ENCODE measurements at regions not wholly inside any gene's neighbourhood (a gene's known extent, or its start where the extent isn't known, plus 50 kb on each side); places are given as distances from the start of the nearest gene placed in this dataset.

DNA sequence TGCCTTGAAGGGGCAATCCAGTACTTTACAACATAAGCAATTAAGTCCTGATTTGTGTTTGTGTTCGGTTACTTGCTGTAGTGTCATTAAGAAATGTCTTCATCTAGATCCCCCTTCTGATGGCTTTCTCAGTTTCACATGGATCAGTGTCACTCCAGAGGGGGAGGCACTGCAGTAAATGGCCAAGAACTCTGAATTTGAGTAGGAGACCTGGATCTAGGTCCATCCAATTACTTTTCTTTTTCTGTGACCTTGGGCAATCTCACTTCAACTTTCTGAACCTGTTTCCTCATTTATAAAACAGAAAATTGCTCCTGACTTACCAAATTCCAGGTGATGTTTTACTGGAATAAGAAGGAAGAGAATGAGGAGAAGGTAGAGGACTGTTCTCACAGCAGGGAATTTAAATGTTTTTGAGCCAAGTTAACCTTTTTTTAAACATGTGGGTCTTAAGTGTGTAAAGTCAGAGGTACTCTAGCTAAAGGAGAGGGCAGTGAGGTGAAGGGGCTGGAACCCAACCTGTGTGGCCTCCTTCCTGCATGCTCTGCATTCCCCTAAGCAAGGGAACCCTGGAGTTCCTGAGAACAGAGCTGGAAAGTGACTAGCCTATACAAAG, 285.5 kb downstream of the HACE1 start:
- intact Hi-C loops (cut with DNase I), result no loop called here
- Histone ChIP-seq H3K4me1 (ENCODE audit: control insufficient read depth in 1 of 2, insufficient read depth in 2 of 2, low read length in 2 of 2) (no peaks in the 10 kb centered on the region), H3K9me3 (ENCODE audit: control insufficient read depth, low read length) (peaks cover 1% of the 10 kb centered on the region), H3K36me3 (ENCODE audit: control insufficient read depth in 1 of 2, insufficient read depth in 2 of 2, low read length in 1 of 2) (no peaks in the 10 kb centered on the region), H3K27ac (ENCODE audit: low read depth in 1 of 2, low read length in 2 of 2) (no peak overlapping the region), H3K27me3 (ENCODE audit: control insufficient read depth in 1 of 2, insufficient read depth in 2 of 2, low read length in 1 of 2) (no peaks in the 10 kb centered on the region), H3K4me3 (ENCODE audit: low read length in 2 of 2) (no peak overlapping the region)
- ATAC-seq (ENCODE audit: low FRiP score) (no peak), DNase-seq (no peak)
- WGBS, 2 donors, result 91 to 97% methylated on average over 1 of the region's 1 CpG

DNA sequence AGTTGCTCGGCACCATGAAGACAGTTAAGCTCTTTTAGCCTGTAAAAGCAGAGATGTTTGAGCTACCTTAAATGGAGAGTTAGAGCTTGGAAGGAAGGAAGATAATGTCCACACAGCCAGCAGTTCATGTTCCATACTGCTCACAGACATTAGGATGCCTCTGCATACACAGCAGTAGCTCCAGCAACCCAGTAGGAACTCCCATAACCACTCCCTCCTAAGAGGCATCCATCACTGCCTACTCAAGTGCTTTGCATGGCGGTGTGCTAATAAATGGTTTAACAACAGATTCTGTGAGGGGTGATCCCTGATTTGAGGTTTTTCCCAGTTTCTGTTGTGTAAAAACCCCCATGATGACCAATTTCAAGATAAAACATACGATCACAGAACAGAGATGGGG, 286.4 kb downstream of the HACE1 start:
- ATAC-seq (ENCODE audit: low FRiP score), result no peak

DNA sequence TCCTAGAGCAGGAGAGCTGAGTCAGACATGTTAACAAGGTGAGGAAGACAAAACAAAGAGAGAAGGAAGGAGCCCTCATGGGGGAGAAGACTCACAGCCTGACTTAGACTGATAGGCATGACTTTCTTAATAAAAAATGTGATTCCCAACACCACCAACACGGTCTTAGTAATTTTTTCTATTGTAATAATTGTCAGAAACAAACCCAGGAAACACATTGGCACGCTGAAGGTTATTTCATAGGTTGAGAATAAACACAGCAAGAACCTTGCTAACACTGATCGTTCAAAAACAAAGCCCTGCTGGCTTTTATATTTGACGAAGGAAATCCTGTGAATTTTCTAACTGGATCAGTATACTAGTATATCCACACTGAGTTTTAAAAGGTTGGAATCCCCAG, 286.8 kb downstream of the HACE1 start:
- intact Hi-C loops (cut with DNase I), result no loop called here
- Histone ChIP-seq H3K27ac (ENCODE audit: low read depth in 1 of 2, low read length in 2 of 2) (no peak overlapping the region), H3K27me3 (ENCODE audit: control insufficient read depth in 1 of 2, insufficient read depth in 2 of 2, low read length in 1 of 2) (no peaks in the 10 kb centered on the region)

More for the DNA sequence above, 286.4 kb downstream of the HACE1 start:
- H3K27ac ChIP-seq (ENCODE audit: low read depth in 1 of 2, low read length in 2 of 2), result no peak overlapping the region
- DNase-seq, result no peak
- H3K4me3 ChIP-seq (ENCODE audit: low read length in 2 of 2), result no peak overlapping the region
- 94 to 96% methylated on average over 3 of the region's 3 CpGs for WGBS, 2 donors
- H3K4me1 ChIP-seq (ENCODE audit: control insufficient read depth in 1 of 2, insufficient read depth in 2 of 2, low read length in 2 of 2), result no peaks in the 10 kb centered on the region
- H3K36me3 ChIP-seq (ENCODE audit: control insufficient read depth in 1 of 2, insufficient read depth in 2 of 2, low read length in 1 of 2), result no peaks in the 10 kb centered on the region
- H3K9me3 ChIP-seq (ENCODE audit: control insufficient read depth, low read length), result peaks cover 1% of the 10 kb centered on the region
- intact Hi-C loops (cut with DNase I), result no loop called here
- H3K27me3 ChIP-seq (ENCODE audit: control insufficient read depth in 1 of 2, insufficient read depth in 2 of 2, low read length in 1 of 2), result no peaks in the 10 kb centered on the region

DNA sequence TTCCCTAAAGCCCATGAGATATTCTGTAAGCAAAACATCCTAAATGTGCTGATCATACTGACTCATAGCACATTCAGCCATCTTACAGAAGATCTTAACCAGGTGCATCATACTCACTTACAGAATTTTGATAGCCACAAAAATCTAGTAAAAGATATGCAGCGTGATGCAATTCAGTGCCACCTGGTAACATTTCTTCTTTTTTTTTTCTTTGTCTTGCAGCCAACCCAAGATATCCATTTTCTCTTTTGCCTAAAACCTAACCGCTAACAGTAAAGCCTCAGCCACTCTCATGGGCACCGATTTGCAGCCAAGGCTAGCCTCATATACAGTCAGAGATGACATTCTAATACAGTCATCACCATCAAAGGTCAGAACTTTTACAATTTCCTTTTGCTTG, 293.3 kb downstream of the HACE1 start:
- no peaks in the 10 kb centered on the region for H3K27me3 ChIP-seq (ENCODE audit: control insufficient read depth in 1 of 2, insufficient read depth in 2 of 2, low read length in 1 of 2)
- no peaks in the 10 kb centered on the region for H3K4me1 ChIP-seq (ENCODE audit: control insufficient read depth in 1 of 2, insufficient read depth in 2 of 2, low read length in 2 of 2)
- H3K36me3 ChIP-seq (ENCODE audit: control insufficient read depth in 1 of 2, insufficient read depth in 2 of 2, low read length in 1 of 2), result no peaks in the 10 kb centered on the region
- intact Hi-C loops (cut with DNase I), result no loop called here
- DNase-seq, result no peak
- H3K27ac ChIP-seq (ENCODE audit: low read depth in 1 of 2, low read length in 2 of 2), result no peak overlapping the region
- H3K9me3 ChIP-seq (ENCODE audit: control insufficient read depth, low read length), result peaks cover 1% of the 10 kb centered on the region
- no peak overlapping the region for H3K4me3 ChIP-seq (ENCODE audit: low read length in 2 of 2)
- no peak for ATAC-seq (ENCODE audit: low FRiP score)
- 90 to 92% methylated on average over 3 of the region's 3 CpGs for WGBS, 2 donors

More for the DNA sequence above, 286.8 kb downstream of the HACE1 start:
- Histone ChIP-seq H3K36me3 (ENCODE audit: control insufficient read depth in 1 of 2, insufficient read depth in 2 of 2, low read length in 1 of 2) (no peaks in the 10 kb centered on the region), H3K9me3 (ENCODE audit: control insufficient read depth, low read length) (peaks cover 1% of the 10 kb centered on the region), H3K4me3 (ENCODE audit: low read length in 2 of 2) (no peak overlapping the region), H3K4me1 (ENCODE audit: control insufficient read depth in 1 of 2, insufficient read depth in 2 of 2, low read length in 2 of 2) (no peaks in the 10 kb centered on the region)
- DNase-seq (no peak), ATAC-seq (ENCODE audit: low FRiP score) (no peak)
- 77 to 84% methylated on average over 4 of the region's 4 CpGs for WGBS, 2 donors

DNA sequence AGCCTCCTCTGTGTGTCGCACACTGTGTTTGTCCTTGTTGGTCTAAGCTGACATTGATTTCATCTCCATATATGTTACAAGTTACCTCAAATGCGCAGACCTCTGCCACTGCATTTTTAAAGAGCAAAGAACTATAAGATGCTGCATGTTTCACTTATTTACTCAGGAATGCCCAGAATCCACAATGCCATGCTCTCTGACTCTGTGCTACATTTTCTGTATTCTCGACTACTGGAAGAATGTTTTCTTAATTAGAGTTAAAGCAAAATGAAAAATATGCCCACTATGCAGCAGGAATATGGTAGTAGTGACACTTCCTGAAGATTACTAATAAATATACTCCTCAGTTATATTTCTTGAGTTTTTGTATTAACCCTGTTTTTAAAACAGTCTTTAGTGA, 296.4 kb downstream of the HACE1 start:
- Histone ChIP-seq H3K27me3 (ENCODE audit: control insufficient read depth in 1 of 2, insufficient read depth in 2 of 2, low read length in 1 of 2) (no peaks in the 10 kb centered on the region), H3K27ac (ENCODE audit: low read depth in 1 of 2, low read length in 2 of 2) (no peak overlapping the region), H3K9me3 (ENCODE audit: control insufficient read depth, low read length) (no peaks in the 10 kb centered on the region), H3K36me3 (ENCODE audit: control insufficient read depth in 1 of 2, insufficient read depth in 2 of 2, low read length in 1 of 2) (no peaks in the 10 kb centered on the region), H3K4me1 (ENCODE audit: control insufficient read depth in 1 of 2, insufficient read depth in 2 of 2, low read length in 2 of 2) (no peaks in the 10 kb centered on the region), H3K4me3 (ENCODE audit: low read length in 2 of 2) (no peak overlapping the region)
- DNase-seq, result no peak
- no peak for ATAC-seq (ENCODE audit: low FRiP score)
- intact Hi-C loops (cut with DNase I), result no loop called here
- WGBS, 2 donors, result 72 to 80% methylated on average over 3 of the region's 3 CpGs

DNA sequence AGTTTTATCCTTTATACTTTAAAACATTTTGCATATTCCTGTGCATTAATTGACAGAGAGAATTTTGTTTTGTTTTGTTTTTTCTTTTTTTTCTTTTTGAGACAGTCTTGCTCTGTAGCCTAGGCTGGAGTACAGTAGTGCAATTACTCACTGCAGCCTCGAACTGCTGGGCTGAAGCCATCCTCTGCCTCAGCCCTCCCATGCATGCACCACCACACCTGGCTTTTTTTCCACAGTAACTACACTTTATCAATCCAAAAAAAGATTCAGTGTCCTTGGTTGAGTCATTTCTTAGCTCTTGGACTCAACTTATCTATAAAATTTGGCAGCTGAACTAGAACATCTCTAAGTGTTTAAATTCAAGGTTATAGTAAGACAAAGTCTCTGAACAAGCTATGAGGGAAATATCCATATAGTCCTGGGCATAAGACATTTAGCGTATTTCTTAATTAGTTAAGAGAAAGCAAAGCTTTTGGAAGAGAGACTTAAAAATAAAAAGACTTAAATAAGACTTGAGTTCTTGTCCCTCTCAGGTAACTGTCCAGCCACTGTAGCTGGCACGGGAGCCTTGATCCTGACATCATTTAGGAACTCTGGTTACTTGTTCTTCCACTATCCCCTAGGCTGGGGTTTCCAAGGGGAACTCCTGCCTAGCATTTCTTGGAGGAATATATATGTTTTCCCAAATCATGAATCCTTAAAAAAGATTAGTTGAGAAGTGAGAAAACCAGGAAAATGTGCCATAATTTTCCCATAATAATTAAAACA, 300.1 kb downstream of the HACE1 start:
- no peak overlapping the region for H3K4me3 ChIP-seq (ENCODE audit: low read length in 2 of 2)
- 92 to 93% methylated on average over 3 of the region's 3 CpGs for WGBS, 2 donors
- no peaks in the 10 kb centered on the region for H3K27me3 ChIP-seq (ENCODE audit: control insufficient read depth in 1 of 2, insufficient read depth in 2 of 2, low read length in 1 of 2)
- H3K27ac ChIP-seq (ENCODE audit: low read depth in 1 of 2, low read length in 2 of 2), result no peak overlapping the region
- intact Hi-C loops (cut with DNase I), result no loop called here
- DNase-seq, result no peak
- no peak for ATAC-seq (ENCODE audit: low FRiP score)
- H3K36me3 ChIP-seq (ENCODE audit: control insufficient read depth in 1 of 2, insufficient read depth in 2 of 2, low read length in 1 of 2), result no peaks in the 10 kb centered on the region
- no peaks in the 10 kb centered on the region for H3K9me3 ChIP-seq (ENCODE audit: control insufficient read depth, low read length)
- H3K4me1 ChIP-seq (ENCODE audit: control insufficient read depth in 1 of 2, insufficient read depth in 2 of 2, low read length in 2 of 2), result no peaks in the 10 kb centered on the region

DNA sequence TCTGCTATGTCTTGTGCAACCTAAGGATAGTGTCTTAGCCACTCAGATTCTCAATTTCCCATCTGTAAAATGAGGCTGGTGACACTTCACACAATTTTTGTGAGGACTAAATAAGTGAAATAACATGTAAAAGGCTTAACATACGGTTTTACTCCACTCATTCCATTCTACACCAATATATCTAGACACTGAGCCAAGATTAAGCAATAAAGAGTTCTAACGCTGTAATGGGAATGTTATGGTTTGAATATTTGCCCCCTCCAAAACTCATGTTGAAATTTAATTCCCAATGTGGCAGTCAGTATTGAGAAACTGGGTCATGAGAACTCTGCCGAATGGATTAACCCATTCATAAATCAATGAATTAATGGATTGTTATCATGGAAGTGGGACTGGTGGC, 301.0 kb downstream of the HACE1 start:
- DNase-seq, result no peak
- WGBS, 2 donors, result 63 to 70% methylated on average over 3 of the region's 3 CpGs
- H3K9me3 ChIP-seq (ENCODE audit: control insufficient read depth, low read length), result no peaks in the 10 kb centered on the region
- no peaks in the 10 kb centered on the region for H3K4me1 ChIP-seq (ENCODE audit: control insufficient read depth in 1 of 2, insufficient read depth in 2 of 2, low read length in 2 of 2)
- no peak overlapping the region for H3K27ac ChIP-seq (ENCODE audit: low read depth in 1 of 2, low read length in 2 of 2)
- H3K36me3 ChIP-seq (ENCODE audit: control insufficient read depth in 1 of 2, insufficient read depth in 2 of 2, low read length in 1 of 2), result no peaks in the 10 kb centered on the region
- intact Hi-C loops (cut with DNase I), result no loop called here
- H3K27me3 ChIP-seq (ENCODE audit: control insufficient read depth in 1 of 2, insufficient read depth in 2 of 2, low read length in 1 of 2), result no peaks in the 10 kb centered on the region
- H3K4me3 ChIP-seq (ENCODE audit: low read length in 2 of 2), result no peak overlapping the region
- no peak for ATAC-seq (ENCODE audit: low FRiP score)

DNA sequence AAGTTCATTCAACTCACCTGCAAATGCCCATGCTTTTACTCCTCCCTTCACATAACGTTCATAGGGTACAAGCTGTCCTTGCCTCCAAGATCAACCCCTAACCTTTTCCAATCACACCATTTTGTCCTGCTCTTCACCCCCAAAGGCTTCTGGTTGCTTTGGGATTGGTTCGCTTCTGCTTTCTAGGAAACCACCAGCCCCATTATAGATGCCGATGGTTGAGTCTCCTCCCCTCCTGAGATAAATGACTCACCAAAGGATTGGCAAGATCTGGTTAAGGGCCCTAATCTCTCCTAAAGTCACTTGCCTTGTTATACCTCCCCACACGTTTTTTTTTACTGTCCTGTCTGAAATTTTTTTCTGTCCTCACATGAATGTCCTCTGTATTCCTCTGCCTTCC, 311.4 kb downstream of the HACE1 start:
- WGBS, 2 donors, result 77 to 85% methylated on average over 4 of the region's 4 CpGs
- Histone ChIP-seq H3K36me3 (ENCODE audit: control insufficient read depth in 1 of 2, insufficient read depth in 2 of 2, low read length in 1 of 2) (no peaks in the 10 kb centered on the region), H3K27ac (ENCODE audit: low read depth in 1 of 2, low read length in 2 of 2) (no peak overlapping the region), H3K4me3 (ENCODE audit: low read length in 2 of 2) (no peak overlapping the region), H3K27me3 (ENCODE audit: control insufficient read depth in 1 of 2, insufficient read depth in 2 of 2, low read length in 1 of 2) (no peaks in the 10 kb centered on the region), H3K9me3 (ENCODE audit: control insufficient read depth, low read length) (no peaks in the 10 kb centered on the region), H3K4me1 (ENCODE audit: control insufficient read depth in 1 of 2, insufficient read depth in 2 of 2, low read length in 2 of 2) (no peaks in the 10 kb centered on the region)
- ATAC-seq (ENCODE audit: low FRiP score), result no peak
- DNase-seq, result no peak
- intact Hi-C loops (cut with DNase I), result no loop called here

DNA sequence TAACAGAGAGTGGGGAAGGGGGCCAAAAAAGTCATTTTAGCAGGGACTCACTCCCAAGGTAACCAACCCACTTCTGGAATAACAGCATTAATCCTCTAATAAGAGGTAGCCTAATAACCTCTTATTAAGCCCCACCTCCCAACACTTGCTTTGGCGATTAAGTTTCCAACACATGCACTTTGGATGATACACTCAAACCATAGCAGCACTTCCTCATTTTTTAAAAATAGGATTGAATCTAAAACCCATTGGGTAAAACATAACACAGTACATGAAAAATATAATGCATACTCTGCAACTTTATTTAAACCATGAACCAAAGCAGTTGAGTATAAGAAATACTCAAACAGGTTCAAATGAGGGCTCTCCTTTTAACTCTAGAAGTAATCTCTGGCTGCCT, 318.3 kb downstream of the HACE1 start:
- no peak for ATAC-seq (ENCODE audit: low FRiP score)
- no peak for DNase-seq
- H3K4me1 ChIP-seq (ENCODE audit: control insufficient read depth in 1 of 2, insufficient read depth in 2 of 2, low read length in 2 of 2), result peaks cover 0 to 5% of the 10 kb centered on the region in 2 donors
- H3K4me3 ChIP-seq (ENCODE audit: low read length in 2 of 2), result no peak overlapping the region
- no peak overlapping the region for H3K27ac ChIP-seq (ENCODE audit: low read depth in 1 of 2, low read length in 2 of 2)
- 83 to 85% methylated on average over 1 of the region's 1 CpG for WGBS, 2 donors
- no peaks in the 10 kb centered on the region for H3K9me3 ChIP-seq (ENCODE audit: control insufficient read depth, low read length)
- intact Hi-C loops (cut with DNase I), result no loop called here
- no peaks in the 10 kb centered on the region for H3K36me3 ChIP-seq (ENCODE audit: control insufficient read depth in 1 of 2, insufficient read depth in 2 of 2, low read length in 1 of 2)
- no peaks in the 10 kb centered on the region for H3K27me3 ChIP-seq (ENCODE audit: control insufficient read depth in 1 of 2, insufficient read depth in 2 of 2, low read length in 1 of 2)
